H1 (cell line): ENCODE measurements at regions not wholly inside any gene's neighbourhood (a gene's known extent, or its start where the extent isn't known, plus 50 kb on each side); places are given as distances from the start of the nearest gene placed in this dataset.

Experiments used
- CTCF ChIA-PET: fragments of 300-600 bp; sonication (Branson Sonifier 250); formaldehyde crosslinking; loops from one replicate; lab custom pipeline; 2021; ENCODE audit not compliant: partially characterized antibody; lab: Charles Lee
- POLR2A ChIA-PET: fragments of 300-600 bp; sonication (Branson Sonifier 250); formaldehyde crosslinking; loops from one replicate; lab custom pipeline; 2021; ENCODE audit warnings: inconsistent platforms; ENCODE audit not compliant: partially characterized antibody; lab: Charles Lee
- DNase-seq, 2 experiments: peaks; one replicate each; pipeline versions ENCODE4 v3.0.0 to v3.0.0-alpha.2; 2010 to 2022; ENCODE audit warnings: low spot score in 2 of 2, low read depth in 1 of 2, mixed read lengths in 1 of 2
- FAIRE-seq: peaks from 2 replicates; lab custom pipeline; 2011; peaks lifted over from hg19 to GRCh38; lab: Jason Lieb, UNC
- H2AFZ ChIP-seq: 2 replicates; pipeline ENCODE4 v1.8.1; 2012; ENCODE audit warnings: low read length, inconsistent platforms
- H2AK5ac ChIP-seq: 2 replicates; pipeline ENCODE4 v1.6.1; 2013; ENCODE audit warnings: low read depth, low read length
- H2BK120ac ChIP-seq: replicated peaks from 2 replicates; pipeline ENCODE3; 2013; ENCODE audit warnings: low read depth, low read length, inconsistent platforms
- H2BK12ac ChIP-seq: 2 replicates; pipeline ENCODE4 v1.6.1; 2013; ENCODE audit warnings: low read depth, low read length
- H2BK15ac ChIP-seq: 2 replicates; pipeline ENCODE4 v1.6.1; 2013; ENCODE audit warnings: low read length
- H2BK20ac ChIP-seq: 2 replicates; pipeline ENCODE4 v1.6.1; 2013; ENCODE audit warnings: low read length
- H2BK5ac ChIP-seq: 2 replicates; pipeline ENCODE4 v1.6.1; 2013; ENCODE audit warnings: low read depth, low read length
- H3K14ac ChIP-seq: 2 replicates; pipeline ENCODE4 v1.6.1; 2013; ENCODE audit warnings: inconsistent platforms; ENCODE audit not compliant: insufficient read length
- H3K18ac ChIP-seq: 2 replicates; pipeline ENCODE4 v1.6.1; 2013; ENCODE audit warnings: low read length; ENCODE audit errors: extremely low read depth
- H3K23ac ChIP-seq: 2 replicates; pipeline ENCODE4 v1.6.1; 2013; ENCODE audit warnings: inconsistent platforms; ENCODE audit not compliant: insufficient read length
- H3K23me2 ChIP-seq: 2 replicates; pipeline ENCODE4 v1.6.1; 2013; ENCODE audit warnings: low read depth, low read length
- H3K27ac ChIP-seq: 2 replicates; pipeline ENCODE4 v1.6.1; 2011; ENCODE audit warnings: low read depth, low read length, inconsistent platforms
- H3K27me3 ChIP-seq, 4 experiments: replicated peaks in 1 of 4; 1 replicate in 1 of 4; 2 replicates in 3 of 4; pipeline versions ENCODE4 v1.6.1 to v1.8.1; 2011 to 2013; ENCODE audit warnings: low read length in 3 of 4, mild to moderate bottlenecking in 3 of 4, inconsistent platforms in 2 of 4, mixed read lengths in 2 of 4, moderate library complexity in 1 of 4; ENCODE audit not compliant: control insufficient read depth in 3 of 4, insufficient read depth in 3 of 4; ENCODE audit errors: extremely low read depth in 1 of 4
- H3K36me3 ChIP-seq, 4 experiments: 2 replicates each; pipeline versions ENCODE4 v1.6.1 to v1.8.1; 2011 to 2013; ENCODE audit warnings: mild to moderate bottlenecking in 4 of 4, low read length in 3 of 4, moderate library complexity in 2 of 4, control low read depth in 1 of 4, inconsistent platforms in 1 of 4; ENCODE audit not compliant: insufficient read depth in 4 of 4, control insufficient read depth in 2 of 4
- H3K4ac ChIP-seq: replicated peaks from 2 replicates; pipeline ENCODE3; 2013; ENCODE audit warnings: low read length, low read depth, mixed read lengths, inconsistent platforms; ENCODE audit not compliant: insufficient read length
- H3K4me1 ChIP-seq, 4 experiments: replicated peaks in 1 of 4; 1 replicate in 1 of 4; 2 replicates in 3 of 4; pipeline versions ENCODE4 v1.6.1 to v1.8.1; 2011 to 2013; ENCODE audit warnings: low read length in 3 of 4, inconsistent platforms in 2 of 4, mixed read lengths in 1 of 4; ENCODE audit not compliant: insufficient read depth in 4 of 4, control insufficient read depth in 3 of 4
- H3K4me2 ChIP-seq, 2 experiments: 2 replicates each; pipeline versions ENCODE4 v1.6.1 to v1.8.1; 2011 to 2013; ENCODE audit warnings: low read depth in 2 of 2, low read length in 2 of 2, control low read depth in 1 of 2, inconsistent platforms in 1 of 2, mild to moderate bottlenecking in 1 of 2; ENCODE audit not compliant: insufficient read depth in 1 of 2
- H3K4me3 ChIP-seq, 4 experiments: fragments of 200-600, 300-600 bp in 1 of 4; sonication (generic), shearing (Covaris generic), sonication (Bioruptor Twin) in 1 of 4; 2 replicates each; pipeline versions ENCODE4 v1.5.1 to v1.8.1; 2011 to 2016; ENCODE audit warnings: low read length in 4 of 4, low read depth in 3 of 4, control low read depth in 2 of 4, inconsistent platforms in 2 of 4, mild to moderate bottlenecking in 2 of 4, mixed read lengths in 1 of 4, moderate library complexity in 1 of 4; ENCODE audit not compliant: insufficient read depth in 2 of 4; ENCODE audit errors: extremely low read depth in 1 of 4
- H3K56ac ChIP-seq: replicated peaks from 2 replicates; pipeline ENCODE3; 2013; ENCODE audit warnings: low read depth, mild to moderate bottlenecking, mixed read lengths, low read length, inconsistent platforms; ENCODE audit not compliant: insufficient read length
- H3K79me1 ChIP-seq: 2 replicates; pipeline ENCODE4 v1.6.1; 2013; ENCODE audit warnings: low read depth, low read length, control low read depth
- H3K79me2 ChIP-seq, 2 experiments: 2 replicates each; pipeline versions ENCODE4 v1.6.1 to v1.8.1; 2012 to 2013; ENCODE audit warnings: low read length in 2 of 2, mild to moderate bottlenecking in 2 of 2, inconsistent platforms in 1 of 2; ENCODE audit not compliant: insufficient read depth in 2 of 2, control insufficient read depth in 1 of 2
- H3K9ac ChIP-seq, 4 experiments: replicated peaks in 1 of 4; 1 replicate in 1 of 4; 2 replicates in 3 of 4; pipeline versions ENCODE4 v1.6.1 to v1.8.1; 2011 to 2013; ENCODE audit warnings: low read depth in 3 of 4, low read length in 3 of 4, control low read depth in 2 of 4, mild to moderate bottlenecking in 2 of 4, moderate library complexity in 2 of 4, inconsistent platforms in 1 of 4; ENCODE audit errors: extremely low read depth in 1 of 4
- H3K9me3 ChIP-seq, 2 experiments: 2 replicates each; pipeline versions ENCODE4 v1.6.1 to v1.8.1; 2012 to 2013; ENCODE audit warnings: mild to moderate bottlenecking in 2 of 2, moderate library complexity in 2 of 2, control low read depth in 1 of 2, inconsistent platforms in 1 of 2, low read depth in 1 of 2, low read length in 1 of 2, mixed read lengths in 1 of 2; ENCODE audit not compliant: insufficient read depth in 2 of 2
- H4K20me1 ChIP-seq, 2 experiments: replicated peaks in 1 of 2; 2 replicates each; pipeline versions ENCODE3 to v1.8.1; 2011 to 2013; ENCODE audit warnings: inconsistent platforms in 2 of 2, low read length in 2 of 2, mild to moderate bottlenecking in 1 of 2; ENCODE audit not compliant: insufficient read depth in 2 of 2, control insufficient read depth in 1 of 2
- H4K5ac ChIP-seq: 2 replicates; pipeline ENCODE4 v1.6.1; 2013; ENCODE audit warnings: low read length, low read depth, mixed read lengths, inconsistent platforms; ENCODE audit not compliant: insufficient read length
- H4K8ac ChIP-seq: 2 replicates; pipeline ENCODE4 v1.8.0; 2013; ENCODE audit warnings: mild to moderate bottlenecking, moderate library complexity, low read length, inconsistent platforms; ENCODE audit not compliant: insufficient read depth; ENCODE audit errors: extremely low read depth
- H4K91ac ChIP-seq: replicated peaks from 2 replicates; pipeline ENCODE3; 2013; ENCODE audit warnings: low read length, mixed read lengths, inconsistent platforms; ENCODE audit not compliant: insufficient read length
- ASH2L ChIP-seq: fragments of 200-600, 300-600 bp; sonication (generic); IDR thresholded peaks from one replicate; pipeline ENCODE4 v1.7.1; 2017; ENCODE audit warnings: low read length
- BACH1 ChIP-seq: IDR thresholded peaks from 2 replicates; pipeline ENCODE4 v1.6.1; 2012; ENCODE audit warnings: low read length, improper control_type of control experiment
- CBX8 ChIP-seq: fragments of 300-800, 300-1000 bp; sonication (generic); IDR thresholded peaks from 2 replicates; pipeline ENCODE4 v1.7.1; 2016; ENCODE audit warnings: low read depth, low read length, borderline replicate concordance
- CHD1 ChIP-seq: IDR thresholded peaks from 2 replicates; pipeline ENCODE4 v1.6.1; 2012; ENCODE audit warnings: low read depth, low read length, improper control_type of control experiment
- EGR1 ChIP-seq: IDR thresholded peaks from 2 replicates; pipeline ENCODE4 v1.6.1; 2011; ENCODE audit warnings: low read depth, low read length, borderline replicate concordance
- FOSL1 ChIP-seq: IDR thresholded peaks from 2 replicates; pipeline ENCODE4 v1.6.1; 2011; ENCODE audit warnings: mild to moderate bottlenecking, low read depth, low read length, moderate library complexity; ENCODE audit not compliant: insufficient read depth
- HDAC2 ChIP-seq, 2 experiments: fragments of 300-600 bp in 1 of 2; sonication (generic) in 1 of 2; IDR thresholded peaks; 2 replicates each; pipeline ENCODE4 v1.6.1; 2011 to 2012; ENCODE audit warnings: low read depth in 2 of 2, low read length in 2 of 2, mild to moderate bottlenecking in 2 of 2, moderate library complexity in 2 of 2, borderline replicate concordance in 1 of 2, inconsistent platforms in 1 of 2
- HDAC6 ChIP-seq: IDR thresholded peaks from one replicate; pipeline ENCODE4 v1.7.1; 2012; ENCODE audit warnings: low read depth, mild to moderate bottlenecking, inconsistent platforms, low read length, moderate library complexity
- KDM1A ChIP-seq: fragments of 200-600, 300-600 bp; sonication (generic); IDR thresholded peaks from 2 replicates; pipeline ENCODE4 v1.7.1; 2016; ENCODE audit warnings: mild to moderate bottlenecking, low read length, borderline replicate concordance
- RAD21 ChIP-seq, 2 experiments: IDR thresholded peaks in 1 of 2; conservative IDR thresholded peaks in 1 of 2; 2 replicates each; pipeline ENCODE4 v1.6.1; 2011; ENCODE audit warnings: low read depth in 2 of 2, low read length in 2 of 2, improper control_type of control experiment in 1 of 2, inconsistent platforms in 1 of 2, mild to moderate bottlenecking in 1 of 2, moderate library complexity in 1 of 2
- RNF2 ChIP-seq: fragments of 200-900, 300-1000 bp; sonication (generic); IDR thresholded peaks from 2 replicates; pipeline ENCODE4 v1.7.1; 2016; ENCODE audit warnings: borderline replicate concordance, low read depth, mild to moderate bottlenecking, antibody characterized with exemption, low read length; ENCODE audit not compliant: poor library complexity, severe bottlenecking; ENCODE audit errors: missing control alignments
- SIN3A ChIP-seq, 2 experiments: IDR thresholded peaks in 1 of 2; conservative IDR thresholded peaks in 1 of 2; 2 replicates each; pipeline ENCODE4 v1.6.1; 2011 to 2012; ENCODE audit warnings: low read length in 2 of 2, improper control_type of control experiment in 1 of 2, low read depth in 1 of 2, mild to moderate bottlenecking in 1 of 2
- SP1 ChIP-seq: IDR thresholded peaks from 2 replicates; pipeline ENCODE4 v1.6.1; 2011; ENCODE audit warnings: low read depth, low read length
- TBP ChIP-seq: IDR thresholded peaks from 2 replicates; pipeline ENCODE4 v1.6.1; 2011; ENCODE audit warnings: low read depth, low read length, improper control_type of control experiment
- WGBS, 2 experiments: shearing (Covaris generic) in 1 of 2; methylation state at CpG; one replicate each; pipeline versions ENCODE4 v1.1.6 to v1.1.7; 2013 to 2015; ENCODE audit warnings: low lambda C conversion rate in 2 of 2, mixed read lengths in 2 of 2, inconsistent platforms in 1 of 2, low coverage in 1 of 2, missing lambda C conversion rate in 1 of 2; ENCODE audit not compliant: insufficient replicate concordance in 2 of 2, insufficient coverage in 1 of 2, insufficient read length in 1 of 2; ENCODE audit errors: extremely low coverage in 1 of 2, missing lambda C conversion rate in 1 of 2; 5-methylcytosine and 5-hydroxymethylcytosine counted together

GRCh38 chr16:61364990-61365389 is 671.2 kb downstream of the CDH8 start:
- Histone ChIP-seq H3K4me2 (no peak overlapping the region), H3K14ac (no peak overlapping the region), H3K18ac (no peak overlapping the region), H3K36me3 (no peaks in the 10 kb centered on the region), H3K4me1 (no peaks in the 10 kb centered on the region), H2BK20ac (no peak overlapping the region), H3K23ac (no peak overlapping the region), H3K27me3 (no peaks in the 10 kb centered on the region), H3K23me2 (no peaks in the 10 kb centered on the region), H4K91ac (no peak overlapping the region), H2AK5ac (no peak overlapping the region), H3K9me3 (no peaks in the 10 kb centered on the region), H3K79me2 (no peaks in the 10 kb centered on the region), H4K5ac (no peak overlapping the region), H3K27ac (no peak overlapping the region), H3K79me1 (no peaks in the 10 kb centered on the region), H3K4me3 (no peak overlapping the region), H2BK5ac (no peak overlapping the region), H3K56ac (no peak overlapping the region), H4K8ac (no peak overlapping the region), H2BK12ac (no peak overlapping the region), H2BK120ac (no peak overlapping the region), H4K20me1 (no peaks in the 10 kb centered on the region), H3K4ac (no peak overlapping the region), H2AFZ (no peak overlapping the region), H2BK15ac (no peak overlapping the region), H3K9ac (no peak overlapping the region)
- 91% methylated on average over 3 of the region's 3 CpGs; no CpG with 5 or more reads in 1 of the 2 experiments for WGBS, 2 experiments
- FAIRE-seq (no peak), DNase-seq (no peak)
- CTCF ChIA-PET, result interaction anchor here (1.3 kb wide), 1 partner anchor 9 kb away, joined by 5 read pairs; no protein-coding TSS in a partner anchor
- POLR2A ChIA-PET, result no interaction called here
- TF ChIP-seq KDM1A (no peak), TBP (no peak), RAD21 (IDR thresholded peaks at IDR 0.05 in 1 of 2, conservative IDR thresholded peaks at IDR 0.05 in 1 of 2; ENCODE audit: low read depth in 2 of 2, low read length in 2 of 2) (no peak), BACH1 (no peak), FOSL1 (no peak), RNF2 (no peak), ASH2L (no peak), HDAC2 (IDR thresholded peaks at IDR 0.05; ENCODE audit: borderline replicate concordance in 1 of 2, low read depth in 2 of 2, low read length in 2 of 2) (no peak), SIN3A (conservative IDR thresholded peaks at IDR 0.05 in 1 of 2, IDR thresholded peaks at IDR 0.05 in 1 of 2; ENCODE audit: low read depth in 1 of 2, low read length in 2 of 2) (no peak), EGR1 (no peak), CHD1 (no peak), HDAC6 (no peak), SP1 (no peak), CBX8 (no peak)
- TF ChIP-seq, all 59 proteins: peak for 0
